WTC11 (cell line): ENCODE measurements at regions not wholly inside any gene's neighbourhood (a gene's known extent, or its start where the extent isn't known, plus 50 kb on each side); places are given as distances from the start of the nearest gene placed in this dataset.

Experiments used
- ATAC-seq: fragments of 200-7000 bp; cut with Tn5 transposase; 2 replicates; pipeline ENCODE4 v1.10.0; 2021; ENCODE audit warnings: mild to moderate bottlenecking, moderate library complexity
- CTCF ChIA-PET: fragments of 300-600 bp; sonication (Branson Sonifier 250); formaldehyde crosslinking; loops from one replicate; lab custom pipeline; 2021; ENCODE audit warnings: antibody characterized with exemption; lab: Charles Lee
- POLR2A ChIA-PET: fragments of 350-600 bp; sonication (Branson Sonifier 250); formaldehyde crosslinking; loops from one replicate; lab custom pipeline; 2021; ENCODE audit warnings: antibody characterized with exemption; lab: Charles Lee
- DNase-seq: peaks from one replicate; pipeline ENCODE4 v3.0.0; 2021; ENCODE audit warnings: low spot score
- H3K27ac Mint-ChIP-seq: 2 replicates; pipeline ENCODE4 v1.8.0; 2021; ENCODE audit warnings: mixed read lengths
- H3K27me3 Mint-ChIP-seq: 2 replicates; pipeline ENCODE4 v1.8.0; 2021; ENCODE audit warnings: low read depth, mild to moderate bottlenecking, moderate library complexity, mixed read lengths
- H3K36me3 Mint-ChIP-seq: 2 replicates; pipeline ENCODE4 v1.8.0; 2021; ENCODE audit warnings: mixed read lengths
- H3K4me1 Mint-ChIP-seq: 2 replicates; pipeline ENCODE4 v1.8.0; 2022; ENCODE audit warnings: mixed read lengths
- H3K4me3 Mint-ChIP-seq: 2 replicates; pipeline ENCODE4 v1.8.0; 2021; ENCODE audit warnings: mild to moderate bottlenecking, moderate library complexity, mixed read lengths
- H3K9me3 Mint-ChIP-seq: 2 replicates; pipeline ENCODE4 v1.8.0; 2021; ENCODE audit warnings: mixed read lengths
- EMX1 ChIP-seq: fragments of 250-450 bp; sonication (Bioruptor Pico); IDR thresholded peaks from 2 replicates; pipeline ENCODE4 v1.8.0; 2021; ENCODE audit warnings: mild to moderate bottlenecking
- ETV6 ChIP-seq: sonication (generic); formaldehyde crosslinking; IDR thresholded peaks from 2 replicates; pipeline ENCODE4 v1.8.1; 2022; ENCODE audit warnings: mild to moderate bottlenecking, missing genetic modification reagents
- FOXK1 ChIP-seq: sonication (generic); formaldehyde crosslinking; IDR thresholded peaks from 2 replicates; pipeline ENCODE4 v1.8.0; 2022; ENCODE audit warnings: mild to moderate bottlenecking, moderate library complexity, missing genetic modification reagents
- HMGA2 ChIP-seq: fragments of 250-450 bp; sonication (Bioruptor Pico); IDR thresholded peaks from 2 replicates; pipeline ENCODE4 v1.4.0; 2021; ENCODE audit warnings: mild to moderate bottlenecking, moderate library complexity
- IRF2 ChIP-seq: sonication (generic); formaldehyde crosslinking; IDR thresholded peaks from 2 replicates; pipeline ENCODE4 v1.8.0; 2022; ENCODE audit warnings: low read depth, missing genetic modification reagents, borderline replicate concordance
- MXD4 ChIP-seq: fragments of 250-450 bp; sonication (Bioruptor Pico); IDR thresholded peaks from 2 replicates; pipeline ENCODE4 v1.8.0; 2021; ENCODE audit warnings: mild to moderate bottlenecking, moderate library complexity, borderline replicate concordance
- MYBL2 ChIP-seq: sonication (generic); formaldehyde crosslinking; IDR thresholded peaks from 2 replicates; pipeline ENCODE4 v1.8.1; 2023; ENCODE audit warnings: mild to moderate bottlenecking, moderate library complexity, missing genetic modification reagents
- RELA ChIP-seq: sonication (generic); formaldehyde crosslinking; IDR thresholded peaks from 2 replicates; pipeline ENCODE4 v1.8.1; 2022; ENCODE audit warnings: missing genetic modification reagents, mild to moderate bottlenecking, borderline replicate concordance
- SOX15 ChIP-seq: fragments of 250-450 bp; sonication (Bioruptor Pico); IDR thresholded peaks from 2 replicates; pipeline ENCODE4 v1.9.0; 2021; ENCODE audit warnings: mild to moderate bottlenecking
- TCF7 ChIP-seq: sonication (generic); formaldehyde crosslinking; IDR thresholded peaks from 2 replicates; pipeline ENCODE4 v1.8.0; 2022; ENCODE audit warnings: mild to moderate bottlenecking, low read depth, missing genetic modification reagents, moderate library complexity
- TEAD1 ChIP-seq: sonication (generic); formaldehyde crosslinking; IDR thresholded peaks from 2 replicates; pipeline ENCODE4 v1.8.0; 2022; ENCODE audit warnings: mild to moderate bottlenecking, missing genetic modification reagents
- ZBTB21 ChIP-seq: sonication (generic); formaldehyde crosslinking; IDR thresholded peaks from 2 replicates; pipeline ENCODE4 v1.8.1; 2023; ENCODE audit warnings: mild to moderate bottlenecking, missing genetic modification reagents, borderline replicate concordance
- ZNF219 ChIP-seq: sonication (generic); formaldehyde crosslinking; IDR thresholded peaks from 2 replicates; pipeline ENCODE4 v1.8.0; 2023; ENCODE audit warnings: missing genetic modification reagents, mild to moderate bottlenecking, borderline replicate concordance
- ZNF232 ChIP-seq: sonication (generic); formaldehyde crosslinking; IDR thresholded peaks from 2 replicates; pipeline ENCODE4 v1.8.0; 2022; ENCODE audit warnings: mild to moderate bottlenecking, missing genetic modification reagents
- ZNF416 ChIP-seq: fragments of 250-450 bp; sonication (Bioruptor Pico); IDR thresholded peaks from 2 replicates; pipeline ENCODE4 v1.9.0; 2021; ENCODE audit warnings: mild to moderate bottlenecking, inconsistent platforms
- TF ChIP-seq, protein P1 (sequence below): sonication (generic); formaldehyde crosslinking; IDR thresholded peaks from 2 replicates; pipeline ENCODE4 v1.8.0; 2022; ENCODE audit warnings: missing genetic modification reagents
- TF ChIP-seq, protein P2 (sequence below): sonication (generic); formaldehyde crosslinking; IDR thresholded peaks from 2 replicates; pipeline ENCODE4 v1.8.1; 2022; ENCODE audit warnings: missing genetic modification reagents, borderline replicate concordance
- TF ChIP-seq, protein P3 (sequence below): fragments of 250-450 bp; sonication (Bioruptor Pico); IDR thresholded peaks from 2 replicates; pipeline ENCODE4 v2.1.2; 2022; ENCODE audit warnings: mild to moderate bottlenecking, moderate library complexity
- TF ChIP-seq, protein P4 (sequence below): fragments of 250-450 bp; sonication (Bioruptor Pico); IDR thresholded peaks from 2 replicates; pipeline ENCODE4 v1.9.0; 2021; ENCODE audit warnings: mild to moderate bottlenecking, borderline replicate concordance
- TF ChIP-seq, protein P5 (sequence below): sonication (generic); formaldehyde crosslinking; IDR thresholded peaks from 2 replicates; pipeline ENCODE4 v1.8.1; 2022; ENCODE audit warnings: mild to moderate bottlenecking, moderate library complexity, missing genetic modification reagents

DNA sequence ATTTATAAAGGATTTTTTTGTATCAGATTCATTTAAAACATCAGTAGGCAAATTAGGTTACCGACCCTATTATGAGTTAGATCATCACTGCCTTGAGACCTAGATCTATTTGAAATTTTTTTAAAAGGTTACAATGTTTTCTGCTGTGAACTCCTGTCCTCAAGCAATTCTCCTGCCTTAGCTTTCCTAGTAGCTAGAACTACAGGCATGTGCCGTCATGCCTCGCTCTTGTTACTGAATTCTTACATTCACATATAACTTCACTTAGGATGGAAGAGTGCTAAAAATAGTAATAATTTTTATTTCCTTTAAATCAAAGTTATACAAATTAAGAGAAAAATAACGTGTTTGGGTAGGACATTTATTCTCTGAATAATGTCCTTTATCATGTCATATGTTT, 75.5 kb upstream of the MAOA start:
- Mint-ChIP-seq H3K27me3 (no peaks in the 10 kb centered on the region), H3K9me3 (no peaks in the 10 kb centered on the region), H3K4me3 (no peak overlapping the region), H3K36me3 (no peaks in the 10 kb centered on the region), H3K27ac (no peak overlapping the region), H3K4me1 (no peaks in the 10 kb centered on the region)
- ATAC-seq (no peak), DNase-seq (no peak)
- ChIA-PET POLR2A (no interaction called here), CTCF (no interaction called here)
- TF ChIP-seq, protein P1, sequence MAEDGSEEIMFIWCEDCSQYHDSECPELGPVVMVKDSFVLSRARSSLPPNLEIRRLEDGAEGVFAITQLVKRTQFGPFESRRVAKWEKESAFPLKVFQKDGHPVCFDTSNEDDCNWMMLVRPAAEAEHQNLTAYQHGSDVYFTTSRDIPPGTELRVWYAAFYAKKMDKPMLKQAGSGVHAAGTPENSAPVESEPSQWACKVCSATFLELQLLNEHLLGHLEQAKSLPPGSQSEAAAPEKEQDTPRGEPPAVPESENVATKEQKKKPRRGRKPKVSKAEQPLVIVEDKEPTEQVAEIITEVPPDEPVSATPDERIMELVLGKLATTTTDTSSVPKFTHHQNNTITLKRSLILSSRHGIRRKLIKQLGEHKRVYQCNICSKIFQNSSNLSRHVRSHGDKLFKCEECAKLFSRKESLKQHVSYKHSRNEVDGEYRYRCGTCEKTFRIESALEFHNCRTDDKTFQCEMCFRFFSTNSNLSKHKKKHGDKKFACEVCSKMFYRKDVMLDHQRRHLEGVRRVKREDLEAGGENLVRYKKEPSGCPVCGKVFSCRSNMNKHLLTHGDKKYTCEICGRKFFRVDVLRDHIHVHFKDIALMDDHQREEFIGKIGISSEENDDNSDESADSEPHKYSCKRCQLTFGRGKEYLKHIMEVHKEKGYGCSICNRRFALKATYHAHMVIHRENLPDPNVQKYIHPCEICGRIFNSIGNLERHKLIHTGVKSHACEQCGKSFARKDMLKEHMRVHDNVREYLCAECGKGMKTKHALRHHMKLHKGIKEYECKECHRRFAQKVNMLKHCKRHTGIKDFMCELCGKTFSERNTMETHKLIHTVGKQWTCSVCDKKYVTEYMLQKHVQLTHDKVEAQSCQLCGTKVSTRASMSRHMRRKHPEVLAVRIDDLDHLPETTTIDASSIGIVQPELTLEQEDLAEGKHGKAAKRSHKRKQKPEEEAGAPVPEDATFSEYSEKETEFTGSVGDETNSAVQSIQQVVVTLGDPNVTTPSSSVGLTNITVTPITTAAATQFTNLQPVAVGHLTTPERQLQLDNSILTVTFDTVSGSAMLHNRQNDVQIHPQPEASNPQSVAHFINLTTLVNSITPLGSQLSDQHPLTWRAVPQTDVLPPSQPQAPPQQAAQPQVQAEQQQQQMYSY (CRISPR knock-in tag) = no peak
- TF ChIP-seq MXD4 (CRISPR knock-in tag) = no peak
- TF ChIP-seq ZNF232 (CRISPR knock-in tag) = no peak
- no peak for TF ChIP-seq FOXK1
- TF ChIP-seq, protein P2, sequence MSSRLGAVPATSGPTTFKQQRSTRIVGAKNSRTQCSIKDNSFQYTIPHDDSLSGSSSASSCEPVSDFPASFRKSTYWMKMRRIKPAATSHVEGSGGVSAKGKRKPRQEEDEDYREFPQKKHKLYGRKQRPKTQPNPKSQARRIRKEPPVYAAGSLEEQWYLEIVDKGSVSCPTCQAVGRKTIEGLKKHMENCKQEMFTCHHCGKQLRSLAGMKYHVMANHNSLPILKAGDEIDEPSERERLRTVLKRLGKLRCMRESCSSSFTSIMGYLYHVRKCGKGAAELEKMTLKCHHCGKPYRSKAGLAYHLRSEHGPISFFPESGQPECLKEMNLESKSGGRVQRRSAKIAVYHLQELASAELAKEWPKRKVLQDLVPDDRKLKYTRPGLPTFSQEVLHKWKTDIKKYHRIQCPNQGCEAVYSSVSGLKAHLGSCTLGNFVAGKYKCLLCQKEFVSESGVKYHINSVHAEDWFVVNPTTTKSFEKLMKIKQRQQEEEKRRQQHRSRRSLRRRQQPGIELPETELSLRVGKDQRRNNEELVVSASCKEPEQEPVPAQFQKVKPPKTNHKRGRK (CRISPR knock-in tag) = no peak
- TF ChIP-seq, protein P3, sequence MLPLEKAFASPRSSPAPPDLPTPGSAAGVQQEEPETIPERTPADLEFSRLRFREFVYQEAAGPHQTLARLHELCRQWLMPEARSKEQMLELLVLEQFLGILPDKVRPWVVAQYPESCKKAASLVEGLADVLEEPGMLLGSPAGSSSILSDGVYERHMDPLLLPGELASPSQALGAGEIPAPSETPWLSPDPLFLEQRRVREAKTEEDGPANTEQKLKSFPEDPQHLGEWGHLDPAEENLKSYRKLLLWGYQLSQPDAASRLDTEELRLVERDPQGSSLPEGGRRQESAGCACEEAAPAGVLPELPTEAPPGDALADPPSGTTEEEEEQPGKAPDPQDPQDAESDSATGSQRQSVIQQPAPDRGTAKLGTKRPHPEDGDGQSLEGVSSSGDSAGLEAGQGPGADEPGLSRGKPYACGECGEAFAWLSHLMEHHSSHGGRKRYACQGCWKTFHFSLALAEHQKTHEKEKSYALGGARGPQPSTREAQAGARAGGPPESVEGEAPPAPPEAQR (CRISPR knock-in tag) = no peak
- no peak for TF ChIP-seq EMX1 (CRISPR knock-in tag)
- no peak for TF ChIP-seq HMGA2
- TF ChIP-seq TEAD1 (CRISPR knock-in tag) = no peak
- no peak for TF ChIP-seq ZNF219
- TF ChIP-seq, protein P4, sequence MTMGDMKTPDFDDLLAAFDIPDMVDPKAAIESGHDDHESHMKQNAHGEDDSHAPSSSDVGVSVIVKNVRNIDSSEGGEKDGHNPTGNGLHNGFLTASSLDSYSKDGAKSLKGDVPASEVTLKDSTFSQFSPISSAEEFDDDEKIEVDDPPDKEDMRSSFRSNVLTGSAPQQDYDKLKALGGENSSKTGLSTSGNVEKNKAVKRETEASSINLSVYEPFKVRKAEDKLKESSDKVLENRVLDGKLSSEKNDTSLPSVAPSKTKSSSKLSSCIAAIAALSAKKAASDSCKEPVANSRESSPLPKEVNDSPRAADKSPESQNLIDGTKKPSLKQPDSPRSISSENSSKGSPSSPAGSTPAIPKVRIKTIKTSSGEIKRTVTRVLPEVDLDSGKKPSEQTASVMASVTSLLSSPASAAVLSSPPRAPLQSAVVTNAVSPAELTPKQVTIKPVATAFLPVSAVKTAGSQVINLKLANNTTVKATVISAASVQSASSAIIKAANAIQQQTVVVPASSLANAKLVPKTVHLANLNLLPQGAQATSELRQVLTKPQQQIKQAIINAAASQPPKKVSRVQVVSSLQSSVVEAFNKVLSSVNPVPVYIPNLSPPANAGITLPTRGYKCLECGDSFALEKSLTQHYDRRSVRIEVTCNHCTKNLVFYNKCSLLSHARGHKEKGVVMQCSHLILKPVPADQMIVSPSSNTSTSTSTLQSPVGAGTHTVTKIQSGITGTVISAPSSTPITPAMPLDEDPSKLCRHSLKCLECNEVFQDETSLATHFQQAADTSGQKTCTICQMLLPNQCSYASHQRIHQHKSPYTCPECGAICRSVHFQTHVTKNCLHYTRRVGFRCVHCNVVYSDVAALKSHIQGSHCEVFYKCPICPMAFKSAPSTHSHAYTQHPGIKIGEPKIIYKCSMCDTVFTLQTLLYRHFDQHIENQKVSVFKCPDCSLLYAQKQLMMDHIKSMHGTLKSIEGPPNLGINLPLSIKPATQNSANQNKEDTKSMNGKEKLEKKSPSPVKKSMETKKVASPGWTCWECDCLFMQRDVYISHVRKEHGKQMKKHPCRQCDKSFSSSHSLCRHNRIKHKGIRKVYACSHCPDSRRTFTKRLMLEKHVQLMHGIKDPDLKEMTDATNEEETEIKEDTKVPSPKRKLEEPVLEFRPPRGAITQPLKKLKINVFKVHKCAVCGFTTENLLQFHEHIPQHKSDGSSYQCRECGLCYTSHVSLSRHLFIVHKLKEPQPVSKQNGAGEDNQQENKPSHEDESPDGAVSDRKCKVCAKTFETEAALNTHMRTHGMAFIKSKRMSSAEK (CRISPR knock-in tag) = no peak
- no peak for TF ChIP-seq RELA (CRISPR knock-in tag)
- no peak for TF ChIP-seq ZBTB21 (CRISPR knock-in tag)
- TF ChIP-seq ETV6 = no peak
- TF ChIP-seq TCF7 = no peak
- TF ChIP-seq IRF2 (CRISPR knock-in tag) = no peak
- TF ChIP-seq MYBL2 (CRISPR knock-in tag) = no peak
- TF ChIP-seq, protein P5, sequence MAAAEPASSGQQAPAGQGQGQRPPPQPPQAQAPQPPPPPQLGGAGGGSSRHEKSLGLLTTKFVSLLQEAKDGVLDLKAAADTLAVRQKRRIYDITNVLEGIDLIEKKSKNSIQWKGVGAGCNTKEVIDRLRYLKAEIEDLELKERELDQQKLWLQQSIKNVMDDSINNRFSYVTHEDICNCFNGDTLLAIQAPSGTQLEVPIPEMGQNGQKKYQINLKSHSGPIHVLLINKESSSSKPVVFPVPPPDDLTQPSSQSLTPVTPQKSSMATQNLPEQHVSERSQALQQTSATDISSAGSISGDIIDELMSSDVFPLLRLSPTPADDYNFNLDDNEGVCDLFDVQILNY (CRISPR knock-in tag) = no peak
- TF ChIP-seq ZNF416 (CRISPR knock-in tag) = no peak
- TF ChIP-seq SOX15 (CRISPR knock-in tag) = no peak
